H9 (cell line): ENCODE measurements at regions not wholly inside any gene's neighbourhood (a gene's known extent, or its start where the extent isn't known, plus 50 kb on each side); places are given as distances from the start of the nearest gene placed in this dataset.

ENCODE experiments used
- DNase-seq: peaks from one replicate; pipeline ENCODE4 v3.0.0-alpha.2; 2017
- H2AFZ ChIP-seq: one replicate; pipeline ENCODE4 v1.6.1; 2013; ENCODE audit warnings: mild to moderate bottlenecking, low read length, control low read depth, moderate library complexity
- H2AK5ac ChIP-seq: 2 replicates; pipeline ENCODE4 v1.6.1; 2013; ENCODE audit warnings: low read length, control low read depth, mixed read lengths; ENCODE audit not compliant: insufficient read length
- H2BK120ac ChIP-seq: one replicate; pipeline ENCODE4 v1.6.1; 2013; ENCODE audit warnings: low read depth, mild to moderate bottlenecking, low read length, control low read depth, inconsistent platforms; ENCODE audit not compliant: poor library complexity, severe bottlenecking
- H2BK12ac ChIP-seq: 2 replicates; pipeline ENCODE4 v1.6.1; 2013; ENCODE audit warnings: low read length, control low read depth, mixed read lengths, low read depth; ENCODE audit not compliant: insufficient read length
- H2BK15ac ChIP-seq: 2 replicates; pipeline ENCODE4 v1.6.1; 2013; ENCODE audit warnings: low read depth, low read length, control low read depth
- H2BK20ac ChIP-seq: one replicate; pipeline ENCODE4 v1.6.1; 2013; ENCODE audit warnings: low read depth, mild to moderate bottlenecking, low read length, control low read depth, inconsistent platforms; ENCODE audit not compliant: poor library complexity, severe bottlenecking
- H2BK5ac ChIP-seq: 2 replicates; pipeline ENCODE4 v1.6.1; 2013; ENCODE audit warnings: low read length, control low read depth, mixed read lengths; ENCODE audit not compliant: insufficient read length
- H3K14ac ChIP-seq: 2 replicates; pipeline ENCODE4 v1.6.1; 2013; ENCODE audit warnings: low read length, control low read depth; ENCODE audit not compliant: insufficient read depth
- H3K18ac ChIP-seq: 2 replicates; pipeline ENCODE4 v1.6.1; 2013; ENCODE audit warnings: low read depth, mild to moderate bottlenecking, mixed read lengths, low read length, control low read depth; ENCODE audit not compliant: insufficient read length
- H3K23ac ChIP-seq: 2 replicates; pipeline ENCODE4 v1.6.1; 2013; ENCODE audit warnings: low read length, control low read depth, mixed read lengths, low read depth; ENCODE audit not compliant: insufficient read length
- H3K23me2 ChIP-seq: 2 replicates; pipeline ENCODE4 v1.6.1; 2013; ENCODE audit warnings: low read depth, mild to moderate bottlenecking, mixed read lengths, low read length, control low read depth; ENCODE audit not compliant: insufficient read length, poor library complexity, severe bottlenecking
- H3K27ac ChIP-seq: 2 replicates; pipeline ENCODE4 v1.5.1; 2013; ENCODE audit warnings: low read length, control low read depth, mixed read lengths, low read depth; ENCODE audit not compliant: insufficient read length
- H3K27me3 ChIP-seq: 2 replicates; pipeline ENCODE4 v1.6.1; 2013; ENCODE audit warnings: low read length, control low read depth, inconsistent platforms; ENCODE audit not compliant: insufficient read depth
- H3K4ac ChIP-seq: 2 replicates; pipeline ENCODE4 v1.6.1; 2013; ENCODE audit warnings: low read depth, mild to moderate bottlenecking, control low read depth, inconsistent platforms, low read length, moderate library complexity
- H3K4me1 ChIP-seq: 2 replicates; pipeline ENCODE4 v1.6.1; 2013; ENCODE audit warnings: low read length, control low read depth, inconsistent platforms; ENCODE audit not compliant: insufficient read depth
- H3K4me2 ChIP-seq: 2 replicates; pipeline ENCODE4 v1.6.1; 2013; ENCODE audit warnings: low read length, control low read depth, mixed read lengths; ENCODE audit not compliant: insufficient read length, insufficient read depth
- H3K56ac ChIP-seq: 2 replicates; pipeline ENCODE4 v1.6.1; 2013; ENCODE audit warnings: low read depth, mild to moderate bottlenecking, mixed read lengths, low read length, control low read depth; ENCODE audit not compliant: insufficient read length
- H3K79me1 ChIP-seq: 2 replicates; pipeline ENCODE4 v1.6.1; 2013; ENCODE audit warnings: low read depth, mild to moderate bottlenecking, moderate library complexity, low read length, control low read depth, inconsistent platforms; ENCODE audit not compliant: insufficient read depth, poor library complexity, severe bottlenecking
- H3K79me2 ChIP-seq: 2 replicates; pipeline ENCODE4 v1.6.1; 2013; ENCODE audit warnings: low read length, control low read depth, inconsistent platforms; ENCODE audit not compliant: insufficient read depth
- H3K9ac ChIP-seq: 2 replicates; pipeline ENCODE4 v1.6.1; 2013; ENCODE audit warnings: low read length, control low read depth, mixed read lengths; ENCODE audit not compliant: insufficient read length; ENCODE audit errors: extremely low read depth
- H3K9me3 ChIP-seq: one replicate; pipeline ENCODE4 v1.6.1; 2013; ENCODE audit warnings: low read depth, low read length, inconsistent platforms; ENCODE audit not compliant: control insufficient read depth
- H3T11ph ChIP-seq: one replicate; pipeline ENCODE4 v1.6.1; 2013; ENCODE audit warnings: mild to moderate bottlenecking, low read length, control low read depth, inconsistent platforms
- H4K20me1 ChIP-seq: one replicate; pipeline ENCODE4 v1.6.1; 2013; ENCODE audit not compliant: control insufficient read depth, insufficient read length, insufficient read depth
- H4K5ac ChIP-seq: 2 replicates; pipeline ENCODE4 v1.6.1; 2013; ENCODE audit warnings: low read depth, mild to moderate bottlenecking, mixed read lengths, low read length, control low read depth; ENCODE audit not compliant: insufficient read length
- H4K8ac ChIP-seq: replicated peaks from 2 replicates; pipeline ENCODE4 v1.6.1; 2013; ENCODE audit warnings: low read length, control low read depth, mixed read lengths, low read depth; ENCODE audit not compliant: insufficient read length
- H4K91ac ChIP-seq: 2 replicates; pipeline ENCODE4 v1.6.1; 2013; ENCODE audit warnings: low read depth, mild to moderate bottlenecking, moderate library complexity, mixed read lengths, low read length, control low read depth; ENCODE audit not compliant: insufficient read length
- H3K27ac Mint-ChIP-seq, 3 experiments: 2 replicates in 2 of 3; 3 replicates in 1 of 3; pipeline ENCODE4 v1.8.0; 2020 to 2021; ENCODE audit warnings: mixed read lengths in 3 of 3, mild to moderate bottlenecking in 1 of 3, moderate library complexity in 1 of 3
- H3K27me3 Mint-ChIP-seq: 2 replicates; pipeline ENCODE4 v1.8.0; 2021; ENCODE audit warnings: low read depth, mild to moderate bottlenecking, moderate library complexity, mixed read lengths
- H3K36me3 Mint-ChIP-seq, 3 experiments: 2 replicates in 2 of 3; 3 replicates in 1 of 3; pipeline ENCODE4 v1.8.0; 2020 to 2021; ENCODE audit warnings: low read depth in 3 of 3, mixed read lengths in 3 of 3; ENCODE audit not compliant: insufficient read depth in 1 of 3
- H3K4me1 Mint-ChIP-seq, 2 experiments: 2 replicates each; pipeline ENCODE4 v1.8.0; 2020; ENCODE audit warnings: mixed read lengths in 2 of 2
- H3K4me3 Mint-ChIP-seq, 2 experiments: 2 replicates in 1 of 2; 3 replicates in 1 of 2; pipeline ENCODE4 v1.8.0; 2020 to 2021; ENCODE audit warnings: mild to moderate bottlenecking in 2 of 2, mixed read lengths in 2 of 2, moderate library complexity in 1 of 2
- H3K9me3 Mint-ChIP-seq, 2 experiments: 2 replicates in 1 of 2; 3 replicates in 1 of 2; pipeline ENCODE4 v1.8.0; 2020; ENCODE audit warnings: mild to moderate bottlenecking in 2 of 2, mixed read lengths in 2 of 2, moderate library complexity in 1 of 2
- CTCF ChIP-seq: fragments of 200-600 bp; sonication (generic); conservative IDR thresholded peaks from 3 replicates; pipeline ENCODE4 v1.8.0; 2021; ENCODE audit warnings: antibody characterized with exemption, mild to moderate bottlenecking
- WGBS: extraction: QIAGEN DNeasy Blood & Tissue Kit; methylation state at CpG from one replicate; pipeline ENCODE4 v1.1.7; 2013; ENCODE audit warnings: missing lambda C conversion rate, low lambda C conversion rate, mixed read lengths; ENCODE audit not compliant: insufficient read length; ENCODE audit errors: extremely low coverage; 5-methylcytosine and 5-hydroxymethylcytosine counted together

DNA sequence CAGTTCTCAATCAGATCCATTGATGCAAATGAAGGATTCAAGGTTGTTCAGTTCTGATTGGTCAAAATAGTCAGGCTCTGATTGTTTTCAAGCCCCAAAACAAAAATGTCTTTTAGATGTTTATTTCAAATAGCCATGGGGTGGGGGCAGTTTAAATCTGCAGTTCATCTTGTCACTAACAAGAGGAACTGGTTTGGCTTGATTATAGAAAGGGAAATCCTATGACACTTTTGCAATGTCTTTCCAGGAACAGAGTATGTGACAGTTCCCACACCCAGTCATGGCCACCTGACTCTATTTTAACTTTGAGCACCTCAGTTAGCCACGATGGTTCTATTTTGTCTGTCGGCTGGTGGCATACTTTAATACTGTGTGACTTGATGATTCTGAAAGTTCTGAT lies 1544.1 kb downstream of the PLA2G4A start:
- Mint-ChIP-seq H3K4me1 (peaks cover 3 to 5% of the 10 kb centered on the region in 2 experiments), H3K27me3 (no peaks in the 10 kb centered on the region), H3K27ac (no peak overlapping the region), H3K4me3 (no peak overlapping the region), H3K9me3 (peaks cover 0 to 5% of the 10 kb centered on the region in 2 experiments; a peak in 3 of 5 replicates), H3K36me3 (peaks cover 0 to 6% (median 2%) of the 10 kb centered on the region in 3 experiments; a peak in 4 of 7 replicates)
- Histone ChIP-seq H3K9me3 (no peaks in the 10 kb centered on the region), H3K9ac (no peak overlapping the region), H3K14ac (no peak overlapping the region), H2BK5ac (no peak overlapping the region), H2BK12ac (no peak overlapping the region), H2AFZ (no peak overlapping the region), H3K4me1 (no peaks in the 10 kb centered on the region), H2BK20ac (no peak overlapping the region), H3K27ac (no peak overlapping the region), H3K56ac (no peak overlapping the region), H2BK120ac (no peak overlapping the region), H3K4ac (no peak overlapping the region), H4K8ac (no peak overlapping the region), H4K5ac (no peak overlapping the region), H2BK15ac (no peak overlapping the region), H3K23ac (no peak overlapping the region), H4K91ac (no peak overlapping the region), H3K4me2 (no peak overlapping the region), H3K27me3 (no peaks in the 10 kb centered on the region), H3K79me2 (no peaks in the 10 kb centered on the region), H2AK5ac (no peak overlapping the region), H3K18ac (no peak overlapping the region), H3K23me2 (no peaks in the 10 kb centered on the region), H4K20me1 (no peaks in the 10 kb centered on the region), H3K79me1 (no peaks in the 10 kb centered on the region), H3T11ph (no peak overlapping the region)
- WGBS = no CpG with 5 or more reads among the region's 2 CpGs
- DNase-seq = no peak
- TF ChIP-seq CTCF = no peak
